GM23248 (cell line): ENCODE measurements at regions not wholly inside any gene's neighbourhood (a gene's known extent, or its start where the extent isn't known, plus 50 kb on each side); places are given as distances from the start of the nearest gene placed in this dataset.

ENCODE experiments used
- DNase-seq: peaks from one replicate; pipeline ENCODE4 v3.0.0-alpha.2; 2015
- H2AFZ ChIP-seq: fragments of 200-600 bp; sonication (generic); 2 replicates; pipeline ENCODE4 v1.6.1; 2016; ENCODE audit warnings: antibody characterized with exemption
- H3F3A ChIP-seq: fragments of 200-600 bp; sonication (generic); 2 replicates; pipeline ENCODE4 v1.6.1; 2016; ENCODE audit warnings: mild to moderate bottlenecking, antibody characterized with exemption, mixed run types; ENCODE audit not compliant: insufficient read depth
- H3K27ac ChIP-seq: fragments of 200-600 bp; sonication (generic); 2 replicates; pipeline ENCODE4 v1.5.1; 2016; ENCODE audit warnings: mild to moderate bottlenecking
- H3K27me3 ChIP-seq: fragments of 200-600 bp; sonication (generic); replicated peaks from 2 replicates; pipeline ENCODE4 v1.6.1; 2016; ENCODE audit warnings: mild to moderate bottlenecking; ENCODE audit not compliant: insufficient read depth
- H3K36me3 ChIP-seq: fragments of 200-600 bp; sonication (generic); 2 replicates; pipeline ENCODE4 v1.6.1; 2016; ENCODE audit warnings: low read depth, mild to moderate bottlenecking
- H3K4me1 ChIP-seq: fragments of 200-600 bp; sonication (generic); 2 replicates; pipeline ENCODE4 v1.6.1; 2016; ENCODE audit warnings: mild to moderate bottlenecking; ENCODE audit not compliant: insufficient read depth
- H3K4me2 ChIP-seq: fragments of 200-600 bp; sonication (generic); one replicate; pipeline ENCODE4 v1.6.1; 2016; ENCODE audit warnings: mild to moderate bottlenecking; ENCODE audit not compliant: unreplicated experiment
- H3K4me3 ChIP-seq: fragments of 200-600 bp; sonication (generic); 2 replicates; pipeline ENCODE4 v1.5.1; 2016; ENCODE audit warnings: mild to moderate bottlenecking
- H3K79me2 ChIP-seq: fragments of 200-600 bp; sonication (generic); 2 replicates; pipeline ENCODE4 v1.6.1; 2016; ENCODE audit warnings: mild to moderate bottlenecking; ENCODE audit not compliant: insufficient read depth
- H3K9ac ChIP-seq: fragments of 200-600 bp; sonication (generic); 2 replicates; pipeline ENCODE4 v1.6.1; 2016; ENCODE audit warnings: mild to moderate bottlenecking
- H3K9me2 ChIP-seq: fragments of 200-600 bp; sonication (generic); 2 replicates; pipeline ENCODE4 v1.6.1; 2016; ENCODE audit warnings: mixed run types, mild to moderate bottlenecking, moderate library complexity; ENCODE audit not compliant: insufficient read depth
- H3K9me3 ChIP-seq: fragments of 200-600 bp; sonication (generic); one replicate; pipeline ENCODE4 v1.6.1; 2017; ENCODE audit warnings: low read depth
- H4K20me1 ChIP-seq: fragments of 200-600 bp; sonication (generic); 2 replicates; pipeline ENCODE4 v1.6.0; 2016; ENCODE audit not compliant: insufficient read depth
- EZH2 ChIP-seq: fragments of 200-600 bp; sonication (generic); IDR thresholded peaks from 2 replicates; pipeline ENCODE4 v1.6.1; 2018; ENCODE audit warnings: antibody characterized with exemption, mild to moderate bottlenecking; ENCODE audit not compliant: insufficient read depth, poor library complexity, severe bottlenecking
- EZH2phosphoT487 ChIP-seq: fragments of 200-600 bp; sonication (generic); IDR thresholded peaks from 2 replicates; pipeline ENCODE4 v1.6.1; 2018; ENCODE audit warnings: antibody characterized with exemption, moderate library complexity, mild to moderate bottlenecking, low read depth; ENCODE audit not compliant: insufficient read depth
- WGBS, 2 experiments: methylation state at CpG; one replicate each; pipeline ENCODE4 v1.1.6; 2015 to 2017; ENCODE audit warnings: low lambda C conversion rate in 2 of 2, low coverage in 1 of 2; ENCODE audit errors: missing lambda C conversion rate in 2 of 2; 5-methylcytosine and 5-hydroxymethylcytosine counted together
- in situ Hi-C: fragments of 300-500 bp; cut with MboI; formaldehyde crosslinking; loops from 2 replicates; pipeline ENCODE4 v1.15.0; 2020

GRCh38 chr20:55684578-55684977, 320.7 kb downstream of the CBLN4 start:
- 16 to 21% methylated on average over 4 of the region's 4 CpGs for WGBS, 2 experiments
- Histone ChIP-seq H3K27me3 (no peaks in the 10 kb centered on the region), H3K4me1 (no peaks in the 10 kb centered on the region), H3K27ac (no peak overlapping the region), H3F3A (no peaks in the 10 kb centered on the region), H3K4me3 (no peak overlapping the region), H3K36me3 (no peaks in the 10 kb centered on the region), H3K4me2 (no peak overlapping the region), H3K79me2 (no peaks in the 10 kb centered on the region), H3K9ac (no peak overlapping the region), H3K9me2 (no peaks in the 10 kb centered on the region), H2AFZ (no peak overlapping the region), H3K9me3 (no peaks in the 10 kb centered on the region), H4K20me1 (no peaks in the 10 kb centered on the region)
- in situ Hi-C loops = no loop called here
- DNase-seq = no peak
- no peak for TF ChIP-seq EZH2
- TF ChIP-seq EZH2phosphoT487 = no peak

- no peaks in the 10 kb centered on the region for H4K20me1 ChIP-seq
- no peaks in the 10 kb centered on the region for H3K79me2 ChIP-seq
- TF ChIP-seq EZH2phosphoT487 = no peak
- TF ChIP-seq EZH2 = no peak
- no peak for DNase-seq
- H3F3A ChIP-seq = no peaks in the 10 kb centered on the region
- no peaks in the 10 kb centered on the region for H3K9me2 ChIP-seq
- in situ Hi-C loops = no loop called here
- no peak overlapping the region for H3K4me3 ChIP-seq
- no peak overlapping the region for H3K4me2 ChIP-seq
- H3K27ac ChIP-seq = no peak overlapping the region
- H3K9ac ChIP-seq = no peak overlapping the region
- no peaks in the 10 kb centered on the region for H3K27me3 ChIP-seq
- no peaks in the 10 kb centered on the region for H3K36me3 ChIP-seq
- no peaks in the 10 kb centered on the region for H3K9me3 ChIP-seq
- H2AFZ ChIP-seq = no peak overlapping the region
- no peaks in the 10 kb centered on the region for H3K4me1 ChIP-seq
- WGBS, 2 experiments = 8 to 10% methylated on average over 5 of the region's 5 CpGs
These were observed 326.2 kb downstream of the CBLN4 start for GRCh38 chr20:55678970-55679667.

- H3K79me2 ChIP-seq = no peaks in the 10 kb centered on the region
- H3K9ac ChIP-seq = no peak overlapping the region
- no peaks in the 10 kb centered on the region for H3K27me3 ChIP-seq
- 4 to 7% methylated on average over 3 of the region's 3 CpGs for WGBS, 2 experiments
- in situ Hi-C loops = no loop called here
- no peaks in the 10 kb centered on the region for H3F3A ChIP-seq
- H3K9me3 ChIP-seq = no peaks in the 10 kb centered on the region
- no peaks in the 10 kb centered on the region for H3K9me2 ChIP-seq
- DNase-seq = no peak
- TF ChIP-seq EZH2 = no peak
- no peak for TF ChIP-seq EZH2phosphoT487
- H3K27ac ChIP-seq = no peak overlapping the region
- H3K4me3 ChIP-seq = no peak overlapping the region
- no peaks in the 10 kb centered on the region for H4K20me1 ChIP-seq
- no peaks in the 10 kb centered on the region for H3K4me1 ChIP-seq
- no peaks in the 10 kb centered on the region for H3K36me3 ChIP-seq
- H3K4me2 ChIP-seq = no peak overlapping the region
- no peak overlapping the region for H2AFZ ChIP-seq
These were observed 327.2 kb downstream of the CBLN4 start for GRCh38 chr20:55678126-55678525.

- Histone ChIP-seq H3K79me2 (no peaks in the 10 kb centered on the region), H3F3A (no peaks in the 10 kb centered on the region), H4K20me1 (no peaks in the 10 kb centered on the region), H3K27me3 (no peaks in the 10 kb centered on the region), H3K36me3 (no peaks in the 10 kb centered on the region), H3K9me3 (no peaks in the 10 kb centered on the region), H2AFZ (no peak overlapping the region), H3K9ac (no peak overlapping the region), H3K9me2 (no peaks in the 10 kb centered on the region), H3K27ac (no peak overlapping the region), H3K4me1 (no peaks in the 10 kb centered on the region), H3K4me2 (no peak overlapping the region), H3K4me3 (no peak overlapping the region)
- DNase-seq = no peak
- WGBS, 2 experiments = 43 to 54% methylated on average over 5 of the region's 5 CpGs
- in situ Hi-C loops = no loop called here
- no peak for TF ChIP-seq EZH2phosphoT487
- TF ChIP-seq EZH2 = no peak
These were observed 328.3 kb downstream of the CBLN4 start for GRCh38 chr20:55677011-55677410.
